ENCODE measurements at regions not wholly inside any gene's neighbourhood (a gene's known extent, or its start where the extent isn't known, plus 50 kb on each side); places are given as distances from the start of the nearest gene placed in this dataset.

DNA sequence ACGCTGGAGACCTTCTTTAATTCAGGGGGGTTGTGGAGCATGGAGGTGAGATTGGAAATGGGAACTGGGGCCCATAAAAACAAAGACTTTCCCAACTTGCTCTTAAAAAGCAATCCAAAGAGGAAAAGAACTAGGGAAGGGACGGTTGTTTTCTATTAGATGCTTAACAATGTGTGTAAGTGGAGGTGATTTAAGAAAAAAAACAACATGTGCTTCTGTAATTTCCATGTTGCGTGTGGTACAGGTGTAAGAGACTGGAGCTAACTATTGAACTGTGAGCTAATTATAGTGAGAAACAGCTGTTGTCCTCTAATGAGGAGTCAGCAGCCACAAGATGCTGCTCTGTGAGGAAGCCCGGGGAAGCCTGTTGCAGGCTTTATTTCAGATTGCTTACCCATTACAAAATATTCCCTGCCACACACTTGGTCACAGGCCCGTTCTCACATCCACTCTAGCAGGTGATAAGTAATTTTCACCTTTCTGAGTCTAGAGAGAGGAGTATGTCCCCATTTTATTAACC, 280.6 kb upstream of the PARD3B start:
- no peak overlapping the region for H3K4me3 ChIP-seq (ENCODE audit: low read depth in 1 of 2, low read length in 2 of 2)
- H3K9me3 ChIP-seq (ENCODE audit: low read length): no peaks in the 10 kb centered on the region
- H3K27ac ChIP-seq (ENCODE audit: low read depth, low read length): no peak overlapping the region
- H3K9ac ChIP-seq (ENCODE audit: low read length): no peak overlapping the region
- H3K27me3 ChIP-seq (ENCODE audit: control insufficient read depth in 1 of 2, insufficient read depth in 2 of 2, low read length in 2 of 2): no peaks in the 10 kb centered on the region
- H3K4me1 ChIP-seq (ENCODE audit: insufficient read depth, low read length): peaks cover 10% of the 10 kb centered on the region
- no peaks in the 10 kb centered on the region for H3K36me3 ChIP-seq (ENCODE audit: insufficient read depth, low read length)

DNA sequence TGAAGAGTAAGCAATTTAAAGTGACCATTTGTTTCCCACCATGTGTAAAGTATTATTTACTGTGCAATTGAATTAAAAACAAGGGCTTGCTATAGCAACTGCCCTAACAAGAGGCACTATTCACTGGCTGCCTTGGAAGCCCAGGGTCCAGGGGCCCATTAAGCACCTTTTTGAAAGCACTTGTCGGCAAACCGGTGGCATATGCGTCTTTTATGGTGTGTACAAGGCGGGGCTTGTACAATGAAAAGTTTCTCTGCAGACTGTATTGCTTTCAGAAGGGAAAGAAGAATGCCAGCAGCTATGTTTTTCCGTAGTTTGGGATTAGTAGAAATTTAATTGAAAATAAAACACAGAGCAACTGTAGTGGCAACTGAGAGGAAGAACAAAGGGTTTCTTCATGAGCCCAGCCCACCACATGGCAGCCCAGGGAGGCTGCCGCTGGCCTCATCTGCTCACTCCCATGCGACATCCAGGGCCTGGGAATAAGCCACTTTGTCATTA, 279.5 kb upstream of the PARD3B start:
- Histone ChIP-seq H3K27ac (ENCODE audit: low read depth, low read length) (no peak overlapping the region), H3K4me1 (ENCODE audit: insufficient read depth, low read length) (no peaks in the 10 kb centered on the region), H3K9me3 (ENCODE audit: low read length) (no peaks in the 10 kb centered on the region), H3K9ac (ENCODE audit: low read length) (no peak overlapping the region), H3K4me3 (ENCODE audit: low read depth in 1 of 2, low read length in 2 of 2) (no peak overlapping the region), H3K27me3 (ENCODE audit: control insufficient read depth in 1 of 2, insufficient read depth in 2 of 2, low read length in 2 of 2) (no peaks in the 10 kb centered on the region), H3K36me3 (ENCODE audit: insufficient read depth, low read length) (no peaks in the 10 kb centered on the region)

DNA sequence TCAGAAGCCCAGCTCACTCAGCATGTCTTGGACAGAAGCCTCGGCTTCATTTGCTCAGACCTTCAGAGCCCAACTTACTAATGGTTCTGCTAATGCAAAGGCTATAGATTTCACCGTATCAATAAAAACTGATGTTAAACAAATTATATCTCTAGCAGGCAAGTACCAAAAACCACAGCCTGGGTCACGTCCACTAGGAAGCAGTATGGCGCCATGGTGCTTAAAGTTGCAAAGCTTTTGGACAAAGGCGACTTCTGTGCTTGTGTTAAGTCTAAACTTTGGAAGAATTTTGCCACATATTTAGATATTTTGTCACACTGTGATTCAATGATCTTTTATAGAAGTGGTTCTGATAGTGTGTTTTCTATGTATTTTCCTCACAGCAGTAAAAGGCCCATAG, 276.8 kb upstream of the PARD3B start:
- Histone ChIP-seq H3K27ac (ENCODE audit: low read depth, low read length) (no peak overlapping the region), H3K27me3 (ENCODE audit: control insufficient read depth in 1 of 2, insufficient read depth in 2 of 2, low read length in 2 of 2) (no peaks in the 10 kb centered on the region), H3K9me3 (ENCODE audit: low read length) (no peaks in the 10 kb centered on the region), H3K36me3 (ENCODE audit: insufficient read depth, low read length) (no peaks in the 10 kb centered on the region), H3K4me1 (ENCODE audit: insufficient read depth, low read length) (no peaks in the 10 kb centered on the region), H3K9ac (ENCODE audit: low read length) (no peak overlapping the region), H3K4me3 (ENCODE audit: low read depth in 1 of 2, low read length in 2 of 2) (no peak overlapping the region)

DNA sequence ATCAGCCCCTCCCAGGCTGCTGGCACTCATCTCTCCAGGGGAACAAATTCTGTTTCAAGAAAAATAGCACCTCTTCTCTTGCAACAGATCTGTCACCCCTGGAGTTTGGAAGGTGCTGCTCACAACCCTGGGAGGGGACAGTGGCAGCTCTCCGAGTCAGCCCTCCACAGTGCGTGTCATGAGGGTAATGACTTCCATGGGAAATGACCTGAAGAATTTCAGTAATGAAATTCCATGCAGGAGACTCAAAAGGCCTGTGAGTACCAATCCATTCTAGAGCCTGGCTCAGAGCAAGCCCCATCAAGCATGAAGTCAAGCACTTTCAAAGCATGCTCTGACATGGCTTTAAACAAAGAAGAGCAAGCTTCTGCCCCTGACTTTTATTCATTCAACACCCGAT, 276.3 kb upstream of the PARD3B start:
- H3K4me1 ChIP-seq (ENCODE audit: insufficient read depth, low read length): no peaks in the 10 kb centered on the region
- no peak overlapping the region for H3K4me3 ChIP-seq (ENCODE audit: low read depth in 1 of 2, low read length in 2 of 2)
- H3K36me3 ChIP-seq (ENCODE audit: insufficient read depth, low read length): no peaks in the 10 kb centered on the region
- H3K9ac ChIP-seq (ENCODE audit: low read length): no peak overlapping the region
- no peaks in the 10 kb centered on the region for H3K9me3 ChIP-seq (ENCODE audit: low read length)
- no peaks in the 10 kb centered on the region for H3K27me3 ChIP-seq (ENCODE audit: control insufficient read depth in 1 of 2, insufficient read depth in 2 of 2, low read length in 2 of 2)
- no peak overlapping the region for H3K27ac ChIP-seq (ENCODE audit: low read depth, low read length)

DNA sequence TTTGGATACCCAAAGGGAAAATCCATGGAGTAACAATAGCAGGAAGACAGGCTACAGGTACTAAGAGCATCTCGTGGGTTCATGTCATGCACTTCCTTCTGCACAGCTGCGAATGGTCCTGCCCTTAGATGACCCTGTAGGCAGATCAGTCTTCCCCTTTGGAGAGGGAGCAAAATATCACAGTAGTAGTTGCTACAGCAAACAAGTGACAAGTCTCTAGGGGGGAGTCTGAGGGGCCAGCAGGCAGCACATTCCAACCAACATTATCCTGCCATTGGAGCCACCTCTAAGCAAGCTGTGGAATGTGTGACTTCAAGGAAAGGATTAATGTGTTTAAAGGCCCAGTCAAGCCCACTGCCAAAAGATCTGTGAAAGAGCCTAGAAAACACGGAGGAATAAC, 273.2 kb upstream of the PARD3B start:
- Histone ChIP-seq H3K27ac (ENCODE audit: low read depth, low read length) (no peak overlapping the region), H3K36me3 (ENCODE audit: insufficient read depth, low read length) (no peaks in the 10 kb centered on the region), H3K4me3 (ENCODE audit: low read depth in 1 of 2, low read length in 2 of 2) (no peak overlapping the region)

DNA sequence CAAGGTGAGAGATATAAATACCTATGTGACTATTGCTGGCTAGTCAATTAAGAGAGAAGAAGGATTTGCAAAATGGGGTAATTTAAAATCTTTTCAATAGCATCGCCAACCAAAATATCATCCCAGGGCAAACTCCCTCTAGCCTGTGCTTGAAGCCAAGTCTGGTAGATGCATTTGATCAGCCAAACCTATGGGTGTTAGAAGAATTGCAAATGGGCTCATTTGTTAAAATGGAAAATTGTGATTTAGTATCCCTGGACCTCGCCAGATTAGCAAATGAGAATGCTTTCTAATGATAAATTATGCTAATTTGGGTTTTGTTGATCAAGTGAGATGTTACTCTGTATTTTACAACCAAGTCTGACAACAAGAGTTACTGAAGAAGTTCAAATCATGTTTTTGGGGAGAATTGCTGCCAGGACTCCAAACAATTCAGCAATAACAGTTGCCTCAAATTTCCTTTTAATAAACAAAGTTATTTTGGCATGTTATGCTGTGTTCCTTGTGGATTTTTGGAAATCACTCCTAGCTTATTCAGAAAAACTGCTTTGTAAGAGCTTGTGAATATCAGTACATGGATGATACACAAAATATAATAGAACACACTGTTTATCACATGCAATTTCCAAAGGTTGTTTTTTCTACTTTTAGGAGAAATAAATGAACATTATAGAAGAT, 272.5 kb upstream of the PARD3B start:
- H3K4me1 ChIP-seq (ENCODE audit: insufficient read depth, low read length): no peaks in the 10 kb centered on the region
- no peak overlapping the region for H3K27ac ChIP-seq (ENCODE audit: low read depth, low read length)
- H3K4me3 ChIP-seq (ENCODE audit: low read depth in 1 of 2, low read length in 2 of 2): no peak overlapping the region
- no peaks in the 10 kb centered on the region for H3K27me3 ChIP-seq (ENCODE audit: control insufficient read depth in 1 of 2, insufficient read depth in 2 of 2, low read length in 2 of 2)
- H3K36me3 ChIP-seq (ENCODE audit: insufficient read depth, low read length): no peaks in the 10 kb centered on the region
- H3K9me3 ChIP-seq (ENCODE audit: low read length): no peaks in the 10 kb centered on the region
- no peak overlapping the region for H3K9ac ChIP-seq (ENCODE audit: low read length)

More for the DNA sequence above, 273.2 kb upstream of the PARD3B start:
- no peaks in the 10 kb centered on the region for H3K27me3 ChIP-seq (ENCODE audit: control insufficient read depth in 1 of 2, insufficient read depth in 2 of 2, low read length in 2 of 2)
- no peaks in the 10 kb centered on the region for H3K9me3 ChIP-seq (ENCODE audit: low read length)
- H3K9ac ChIP-seq (ENCODE audit: low read length): no peak overlapping the region
- H3K4me1 ChIP-seq (ENCODE audit: insufficient read depth, low read length): no peaks in the 10 kb centered on the region

DNA sequence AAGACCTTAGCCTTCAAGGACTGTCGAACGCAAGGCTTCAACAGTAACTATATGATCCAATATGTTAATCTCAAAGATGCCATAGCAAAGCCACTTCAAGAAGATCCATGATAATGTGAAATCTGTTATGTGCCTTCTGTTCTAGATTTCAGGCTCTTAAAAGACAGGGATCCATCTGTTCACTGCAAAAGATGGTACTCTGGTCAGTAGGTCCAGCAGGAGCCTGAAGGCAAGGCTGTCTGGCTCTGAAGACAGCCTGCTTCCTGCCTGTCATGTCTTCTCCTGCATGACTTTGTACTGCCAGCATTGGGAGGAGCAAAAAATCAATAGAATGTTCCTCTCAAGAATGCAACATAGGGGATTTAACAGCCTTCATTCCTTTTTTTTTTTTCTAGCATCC, 270.8 kb upstream of the PARD3B start:
- H3K27me3 ChIP-seq (ENCODE audit: control insufficient read depth in 1 of 2, insufficient read depth in 2 of 2, low read length in 2 of 2): no peaks in the 10 kb centered on the region
- H3K9ac ChIP-seq (ENCODE audit: low read length): no peak overlapping the region
- no peak overlapping the region for H3K27ac ChIP-seq (ENCODE audit: low read depth, low read length)
- H3K4me1 ChIP-seq (ENCODE audit: insufficient read depth, low read length): no peaks in the 10 kb centered on the region
- H3K9me3 ChIP-seq (ENCODE audit: low read length): no peaks in the 10 kb centered on the region
- no peak overlapping the region for H3K4me3 ChIP-seq (ENCODE audit: low read depth in 1 of 2, low read length in 2 of 2)
- no peaks in the 10 kb centered on the region for H3K36me3 ChIP-seq (ENCODE audit: insufficient read depth, low read length)

DNA sequence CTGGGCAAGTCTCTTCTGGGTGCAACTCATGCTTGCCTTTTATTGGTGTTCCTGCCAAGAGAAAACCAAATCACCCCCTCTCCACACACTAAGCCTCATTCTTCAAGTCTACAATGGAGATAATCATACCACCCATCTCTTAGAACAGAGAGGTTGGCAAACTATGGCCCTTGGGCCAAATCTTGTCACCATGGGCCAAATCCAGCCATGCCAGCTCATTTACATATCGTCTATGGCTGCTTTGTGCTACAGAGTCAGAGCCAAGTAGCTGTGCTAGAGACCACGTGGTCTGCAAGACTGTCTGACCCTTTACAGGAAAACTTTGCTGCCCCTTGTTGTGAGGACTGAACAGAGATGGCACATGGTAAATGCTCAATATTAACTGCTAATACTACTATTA, 270.3 kb upstream of the PARD3B start:
- no peak overlapping the region for H3K9ac ChIP-seq (ENCODE audit: low read length)
- H3K4me1 ChIP-seq (ENCODE audit: insufficient read depth, low read length): no peaks in the 10 kb centered on the region
- H3K4me3 ChIP-seq (ENCODE audit: low read depth in 1 of 2, low read length in 2 of 2): no peak overlapping the region
- no peaks in the 10 kb centered on the region for H3K36me3 ChIP-seq (ENCODE audit: insufficient read depth, low read length)
- H3K27me3 ChIP-seq (ENCODE audit: control insufficient read depth in 1 of 2, insufficient read depth in 2 of 2, low read length in 2 of 2): no peaks in the 10 kb centered on the region
- H3K9me3 ChIP-seq (ENCODE audit: low read length): no peaks in the 10 kb centered on the region
- no peak overlapping the region for H3K27ac ChIP-seq (ENCODE audit: low read depth, low read length)

DNA sequence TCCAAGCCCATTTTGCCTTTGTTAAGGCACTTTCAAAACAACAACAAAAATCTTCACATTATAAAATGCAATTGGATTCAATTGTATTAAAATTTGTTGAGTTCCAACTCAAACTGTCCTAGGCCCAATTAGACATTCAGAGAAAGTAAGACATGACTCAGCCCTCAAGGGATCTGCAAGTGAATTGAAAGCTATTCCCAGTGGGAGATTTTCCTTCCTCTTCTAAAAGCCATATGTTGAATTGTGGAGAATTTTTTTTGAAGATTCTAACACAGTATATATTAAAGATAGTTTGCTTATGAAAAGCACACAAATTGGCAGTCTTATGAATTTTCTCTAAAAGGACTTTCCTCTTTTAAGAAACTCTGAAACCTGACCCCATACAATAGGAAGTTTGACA, 268.0 kb upstream of the PARD3B start:
- H3K27ac ChIP-seq (ENCODE audit: low read depth, low read length): no peak overlapping the region
- no peaks in the 10 kb centered on the region for H3K9me3 ChIP-seq (ENCODE audit: low read length)
- no peak overlapping the region for H3K4me3 ChIP-seq (ENCODE audit: low read depth in 1 of 2, low read length in 2 of 2)
- no peaks in the 10 kb centered on the region for H3K4me1 ChIP-seq (ENCODE audit: insufficient read depth, low read length)
- no peaks in the 10 kb centered on the region for H3K36me3 ChIP-seq (ENCODE audit: insufficient read depth, low read length)
- H3K9ac ChIP-seq (ENCODE audit: low read length): no peak overlapping the region
- H3K27me3 ChIP-seq (ENCODE audit: control insufficient read depth in 1 of 2, insufficient read depth in 2 of 2, low read length in 2 of 2): no peaks in the 10 kb centered on the region

DNA sequence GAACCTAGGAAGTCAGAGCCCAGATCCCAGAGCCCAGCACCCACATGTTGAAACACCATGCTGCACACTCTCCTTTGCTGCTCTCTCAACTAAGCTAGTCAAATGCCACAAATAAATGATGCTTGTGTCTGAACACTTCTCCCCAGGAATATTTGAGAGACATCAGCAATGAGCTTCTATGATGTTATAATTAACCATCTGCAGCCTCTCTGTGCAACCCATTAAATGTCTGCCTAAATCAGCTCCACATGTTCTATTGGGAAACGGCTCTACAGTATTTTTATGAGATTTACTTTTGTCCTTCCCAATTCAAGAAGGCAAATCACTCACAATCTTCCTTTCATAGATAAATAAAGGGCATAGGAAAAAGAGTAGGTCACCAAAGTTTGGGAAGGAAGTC, 266.8 kb upstream of the PARD3B start:
- H3K27ac ChIP-seq (ENCODE audit: low read depth, low read length): no peak overlapping the region
- H3K36me3 ChIP-seq (ENCODE audit: insufficient read depth, low read length): no peaks in the 10 kb centered on the region
- no peaks in the 10 kb centered on the region for H3K4me1 ChIP-seq (ENCODE audit: insufficient read depth, low read length)
- no peak overlapping the region for H3K4me3 ChIP-seq (ENCODE audit: low read depth in 1 of 2, low read length in 2 of 2)
- H3K9ac ChIP-seq (ENCODE audit: low read length): no peak overlapping the region
- H3K27me3 ChIP-seq (ENCODE audit: control insufficient read depth in 1 of 2, insufficient read depth in 2 of 2, low read length in 2 of 2): no peaks in the 10 kb centered on the region
- H3K9me3 ChIP-seq (ENCODE audit: low read length): no peaks in the 10 kb centered on the region

DNA sequence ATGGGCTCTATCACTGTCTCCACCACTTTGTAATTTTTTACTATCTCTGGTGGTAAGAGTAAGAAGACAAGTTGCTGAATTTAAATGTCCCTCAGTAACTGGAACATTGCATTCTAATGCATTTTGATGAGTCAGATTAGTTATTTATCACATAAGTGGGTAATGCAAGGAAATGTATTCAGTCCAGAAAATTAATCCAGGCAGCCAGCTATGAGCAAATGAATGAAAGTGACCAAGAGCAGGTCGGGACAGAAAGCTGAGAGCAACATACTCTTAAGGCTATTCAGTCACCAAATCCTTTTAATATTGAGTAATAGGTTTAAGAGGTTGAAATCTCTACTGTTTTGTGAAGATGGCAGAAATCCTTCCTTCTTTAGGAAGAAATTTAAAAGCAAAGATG, 265.5 kb upstream of the PARD3B start:
- no peaks in the 10 kb centered on the region for H3K36me3 ChIP-seq (ENCODE audit: insufficient read depth, low read length)
- no peak overlapping the region for H3K9ac ChIP-seq (ENCODE audit: low read length)
- no peak overlapping the region for H3K27ac ChIP-seq (ENCODE audit: low read depth, low read length)
- no peaks in the 10 kb centered on the region for H3K27me3 ChIP-seq (ENCODE audit: control insufficient read depth in 1 of 2, insufficient read depth in 2 of 2, low read length in 2 of 2)
- H3K4me1 ChIP-seq (ENCODE audit: insufficient read depth, low read length): no peaks in the 10 kb centered on the region
- H3K9me3 ChIP-seq (ENCODE audit: low read length): no peaks in the 10 kb centered on the region
- no peak overlapping the region for H3K4me3 ChIP-seq (ENCODE audit: low read depth in 1 of 2, low read length in 2 of 2)

DNA sequence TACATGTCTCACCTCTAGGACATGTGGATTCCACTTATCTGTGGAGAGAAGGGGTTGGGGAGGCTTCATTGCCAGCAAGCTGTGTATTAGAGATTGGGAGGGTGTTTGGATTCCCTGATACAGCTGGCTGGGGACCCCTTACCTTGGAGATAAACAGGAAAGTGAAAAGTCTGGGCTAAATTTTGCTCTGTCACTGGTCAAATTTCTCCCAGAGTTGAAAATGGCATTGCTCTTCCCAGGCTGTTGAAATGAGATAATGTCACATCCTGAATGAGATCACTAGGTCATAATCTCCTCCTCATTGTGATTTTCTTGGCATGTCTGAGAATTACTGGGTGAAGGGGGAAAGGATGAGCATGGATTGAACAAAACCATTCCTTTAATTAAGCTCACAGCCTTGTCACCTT, 265.0 kb upstream of the PARD3B start:
- Histone ChIP-seq H3K9me3 (ENCODE audit: low read length) (no peaks in the 10 kb centered on the region), H3K4me1 (ENCODE audit: insufficient read depth, low read length) (no peaks in the 10 kb centered on the region), H3K27ac (ENCODE audit: low read depth, low read length) (no peak overlapping the region), H3K4me3 (ENCODE audit: low read depth in 1 of 2, low read length in 2 of 2) (no peak overlapping the region), H3K9ac (ENCODE audit: low read length) (no peak overlapping the region), H3K36me3 (ENCODE audit: insufficient read depth, low read length) (no peaks in the 10 kb centered on the region), H3K27me3 (ENCODE audit: control insufficient read depth in 1 of 2, insufficient read depth in 2 of 2, low read length in 2 of 2) (no peaks in the 10 kb centered on the region)
